Globus pallidus (tissue), 1 donor: ENCODE measurements at regions not wholly inside any gene's neighbourhood (a gene's known extent, or its start where the extent isn't known, plus 50 kb on each side); places are given as distances from the start of the nearest gene placed in this dataset.

Experiments used
- DNase-seq: peaks from one replicate; pipeline ENCODE4 v3.0.0-alpha.2; 2015; ENCODE audit warnings: low spot score

DNA sequence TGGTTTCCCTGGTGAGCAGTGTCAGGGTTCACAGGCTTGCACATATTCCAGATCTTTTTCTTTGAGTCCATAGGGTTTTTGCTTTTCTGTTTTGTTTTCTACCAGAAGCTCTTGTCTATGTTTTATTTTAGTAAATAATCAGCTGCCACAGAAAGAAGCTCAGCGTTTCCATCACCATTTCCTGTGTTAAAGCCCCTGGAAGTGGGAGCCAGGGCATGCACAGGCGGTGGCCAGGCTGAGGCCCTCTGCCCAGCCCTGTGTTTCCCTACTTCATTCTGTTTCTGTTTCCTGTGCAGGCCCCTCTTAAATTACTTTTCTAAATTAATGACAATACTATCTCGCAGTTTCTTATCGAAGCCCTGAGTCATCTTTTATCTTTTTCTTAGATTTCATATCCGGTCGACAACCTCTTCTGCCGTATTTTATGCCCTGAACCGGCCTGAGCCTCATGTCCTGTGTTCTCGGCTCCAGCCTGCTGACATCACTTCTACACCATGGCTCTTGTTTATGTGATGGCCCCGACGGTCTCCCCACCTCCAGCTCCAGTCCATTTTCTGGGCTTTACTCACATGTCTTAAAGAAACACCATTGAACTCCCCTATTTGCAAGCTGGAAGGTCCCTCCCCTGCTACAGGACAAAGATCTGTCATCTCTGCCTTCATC lies 442.2 kb downstream of the TCERG1L start:
- no peak for DNase-seq

DNA sequence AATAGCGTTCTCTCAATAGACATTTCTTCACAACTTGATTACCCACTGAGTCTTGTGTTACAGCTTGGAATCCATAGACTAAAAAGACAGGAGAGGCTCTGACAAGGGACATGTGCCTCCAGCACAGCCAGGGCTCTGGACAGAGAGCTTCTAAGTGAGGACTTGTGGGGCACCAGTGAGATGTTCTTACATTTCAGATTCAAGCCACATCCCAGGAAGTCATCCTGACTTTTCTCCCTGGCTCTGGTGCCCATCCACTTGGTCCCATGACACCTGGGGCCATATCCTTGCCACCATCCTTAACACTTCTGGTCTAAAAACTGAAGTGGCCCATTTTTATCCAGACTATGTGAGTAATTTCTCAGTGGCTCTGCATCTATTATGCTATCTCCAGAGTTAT lies 440.1 kb downstream of the TCERG1L start:
- DNase-seq: no peak

DNA sequence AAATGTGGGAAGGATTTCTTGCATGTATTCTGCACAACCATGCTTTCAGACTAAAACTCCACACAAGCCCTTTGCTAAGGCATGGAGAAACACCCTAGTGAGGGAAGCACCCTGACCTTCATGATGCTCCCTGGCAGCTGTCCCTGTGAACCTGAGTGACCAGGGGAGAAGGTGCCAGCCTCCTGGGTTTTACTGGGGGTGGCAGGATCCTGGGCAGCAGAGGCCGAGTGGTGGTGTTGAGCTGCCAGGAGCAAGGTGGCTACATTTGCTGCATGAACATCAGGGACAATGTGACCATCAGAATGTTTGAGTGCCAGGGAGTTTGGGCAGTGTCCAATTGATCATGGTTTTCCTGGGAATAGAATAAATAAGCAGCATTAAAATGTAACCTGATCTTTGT lies 437.9 kb downstream of the TCERG1L start:
- DNase-seq: no peak

DNA sequence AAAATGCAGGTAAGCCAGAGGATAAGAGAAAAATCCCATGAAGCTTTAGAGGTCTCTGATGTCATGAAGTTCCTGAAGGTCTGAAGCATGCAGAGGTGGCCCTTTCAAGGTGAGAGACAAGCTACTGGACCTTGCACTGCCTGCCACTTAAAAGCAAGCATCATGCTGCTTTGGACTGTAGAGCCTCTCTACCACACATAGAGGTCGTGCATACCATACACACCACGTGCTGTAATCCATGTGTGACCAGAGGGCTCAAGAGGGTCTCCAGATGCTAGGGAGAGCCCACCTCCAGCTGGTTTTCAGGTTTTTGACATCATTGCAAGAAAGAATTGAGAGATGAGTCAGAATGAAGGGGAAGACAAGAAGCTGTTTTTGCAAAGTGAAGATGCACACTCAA lies 436.4 kb downstream of the TCERG1L start:
- no peak for DNase-seq

DNA sequence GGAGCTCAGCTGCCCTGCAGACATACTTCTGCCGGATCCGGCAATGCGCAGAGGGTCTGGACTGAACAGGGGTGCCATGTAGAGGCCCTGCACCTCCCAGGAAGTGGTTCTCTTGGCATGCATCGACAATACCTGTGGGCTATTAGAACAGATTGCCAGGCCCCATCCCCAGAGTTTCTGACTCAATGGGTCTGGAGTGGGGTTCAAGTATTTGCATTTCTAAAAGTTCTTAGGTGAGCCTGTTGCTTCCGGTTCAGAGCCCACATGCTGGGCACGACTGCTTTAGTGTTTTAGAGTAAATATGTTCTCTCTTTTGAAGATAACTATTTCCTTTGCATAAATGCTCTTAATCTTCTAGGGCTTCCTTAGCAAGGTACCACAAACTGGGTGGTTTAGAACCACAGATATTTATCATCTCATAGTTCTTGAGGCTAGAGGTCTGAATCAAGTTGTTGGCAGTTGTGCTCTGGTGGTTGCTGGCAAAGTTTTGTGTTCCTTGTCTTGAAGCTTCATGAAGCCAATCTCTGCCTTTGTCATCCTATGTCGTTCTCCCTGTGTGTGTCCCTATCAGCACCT lies 435.5 kb downstream of the TCERG1L start:
- DNase-seq: no peak

DNA sequence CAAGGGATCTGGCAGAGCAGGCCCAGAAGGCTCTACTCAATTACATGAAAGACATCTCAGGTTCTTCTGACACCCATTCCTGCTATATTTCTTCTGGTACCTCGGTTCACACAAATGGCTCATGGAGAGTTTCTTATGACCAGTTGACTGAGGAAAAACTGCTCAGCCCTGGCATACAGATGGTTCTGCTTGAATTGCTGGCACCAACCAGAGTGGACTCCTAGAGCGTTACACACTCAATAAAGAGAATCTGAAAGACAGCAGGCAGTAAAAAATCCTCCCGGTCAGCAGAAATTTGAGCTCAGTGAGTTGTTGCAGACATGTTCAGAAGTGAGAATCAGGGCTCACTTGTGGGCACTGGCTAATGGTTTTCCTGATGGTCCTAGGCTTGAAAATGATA lies 434.4 kb downstream of the TCERG1L start:
- no peak for DNase-seq

DNA sequence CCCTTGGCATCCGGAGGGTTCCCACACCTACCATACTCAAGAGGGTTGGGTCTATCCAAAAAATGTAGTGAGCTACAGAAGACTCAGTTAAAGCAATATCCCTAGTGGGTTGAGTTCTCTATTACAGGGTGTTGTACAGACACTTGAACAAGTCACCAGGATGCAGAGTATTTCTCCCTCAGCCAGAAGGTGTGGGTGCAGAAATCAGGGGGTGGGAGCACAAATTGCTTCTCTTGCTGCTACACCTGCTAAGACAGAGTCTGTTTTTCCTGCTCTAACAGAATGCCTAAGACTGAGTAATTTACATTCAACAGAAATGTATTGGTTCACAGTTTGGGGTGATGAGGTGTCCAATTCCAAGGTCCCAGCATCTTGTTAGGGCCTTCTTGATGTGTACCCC lies 433.4 kb downstream of the TCERG1L start:
- DNase-seq: no peak

DNA sequence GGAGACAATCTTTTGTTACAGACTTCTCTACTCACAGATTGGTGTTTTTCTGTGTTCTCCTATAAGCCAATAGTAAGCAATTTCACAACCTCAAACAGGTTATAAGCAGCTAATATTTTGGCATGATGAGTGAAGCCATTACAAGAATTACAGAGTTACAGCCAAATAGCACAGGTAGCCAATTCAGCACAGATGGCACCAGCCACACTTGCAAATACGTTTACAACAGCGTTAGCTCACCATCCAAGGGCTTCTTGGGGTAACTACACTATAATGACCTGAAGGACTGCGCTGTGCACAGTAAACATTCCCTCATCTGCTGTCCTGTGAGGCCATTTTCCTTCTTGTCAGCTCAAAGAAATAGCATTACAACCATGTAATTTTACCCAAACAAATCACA lies 428.6 kb downstream of the TCERG1L start:
- DNase-seq: no peak

DNA sequence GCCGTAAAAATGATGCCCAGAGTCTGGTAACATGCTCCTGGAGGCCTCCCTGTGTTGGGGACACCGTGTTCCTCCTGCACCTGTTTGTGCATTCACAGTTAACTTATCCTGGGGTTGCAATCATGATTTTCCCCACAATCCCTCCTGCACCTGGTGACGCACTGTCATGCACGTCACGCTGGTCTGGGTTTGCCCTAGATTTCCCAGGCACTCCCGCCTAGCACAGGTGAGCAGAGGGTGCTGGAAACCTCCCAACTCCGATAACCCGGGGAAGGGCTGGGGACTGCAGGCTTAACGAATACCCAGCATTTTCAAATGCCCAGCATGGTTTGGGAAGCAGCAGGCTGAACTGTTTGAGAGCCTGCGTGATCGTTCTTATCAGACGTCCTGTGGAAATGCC lies 427.1 kb downstream of the TCERG1L start:
- no peak for DNase-seq

DNA sequence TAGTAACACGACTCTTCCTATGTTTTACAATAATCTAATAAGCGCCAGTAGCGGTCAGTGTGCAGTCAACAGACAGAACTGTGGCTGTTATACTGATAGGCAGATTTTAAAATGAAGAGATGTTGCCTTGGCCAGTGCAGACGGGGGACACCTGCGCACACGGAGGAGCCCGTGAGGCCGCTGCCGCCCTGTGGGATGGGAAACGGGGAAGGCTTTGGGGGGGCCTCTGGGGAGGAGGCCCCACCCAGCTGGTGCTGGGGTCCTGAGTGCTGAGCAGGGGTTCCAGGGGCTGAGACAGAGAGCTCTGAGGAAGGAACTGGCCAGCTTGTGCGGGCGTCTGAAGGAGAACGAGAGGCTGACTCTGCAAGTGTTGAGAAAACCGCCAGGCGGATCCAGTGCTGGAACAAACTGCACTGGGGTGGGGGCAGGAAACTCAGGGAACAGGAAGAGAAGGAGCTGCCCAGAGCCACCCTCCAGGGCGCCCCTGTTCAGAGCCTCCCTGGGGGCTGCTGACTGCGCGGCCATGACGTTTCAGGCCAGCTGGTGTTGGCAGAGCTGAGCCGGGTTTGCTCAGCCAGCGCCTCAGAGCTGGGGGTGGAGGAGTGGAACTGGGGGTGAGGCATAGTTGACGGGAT lies 426.4 kb downstream of the TCERG1L start:
- no peak for DNase-seq

DNA sequence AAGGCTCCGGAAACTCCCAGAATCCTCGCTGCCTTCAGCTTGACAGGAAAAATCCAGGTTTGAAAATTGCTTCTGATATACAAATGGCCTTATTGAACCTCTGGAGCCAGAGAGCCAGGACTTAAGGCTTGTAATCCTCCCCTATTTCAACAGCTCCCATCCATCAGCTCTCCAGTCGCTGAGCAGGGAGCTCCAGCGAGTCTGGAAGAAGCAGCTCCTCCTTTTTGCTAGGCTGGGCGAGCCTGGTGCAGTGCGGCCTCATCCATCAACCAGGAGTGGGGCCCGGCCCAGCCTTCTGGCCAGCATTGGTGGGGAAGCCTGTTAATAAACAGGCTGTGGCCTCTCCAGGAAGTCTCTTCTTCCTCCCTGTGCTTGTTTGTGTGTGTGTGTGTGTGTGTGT lies 424.4 kb downstream of the TCERG1L start:
- DNase-seq: no peak

DNA sequence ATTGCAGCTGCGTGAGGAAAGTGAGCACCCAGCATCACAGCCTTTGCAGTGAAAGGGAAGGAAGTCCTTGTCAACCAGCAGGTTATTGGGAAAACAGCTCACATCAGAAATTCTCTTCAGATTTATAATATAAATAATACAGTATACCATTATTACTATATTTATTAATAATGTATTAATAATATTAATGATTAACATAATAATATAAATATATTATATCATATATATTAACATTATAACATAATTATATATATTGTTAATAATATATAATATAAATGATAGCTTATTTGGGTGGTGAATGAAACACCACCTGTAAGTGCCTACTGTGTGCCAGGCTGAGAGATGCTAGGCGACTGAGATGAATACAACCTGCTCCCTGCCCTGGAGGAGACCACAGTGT lies 423.0 kb downstream of the TCERG1L start:
- DNase-seq: no peak

DNA sequence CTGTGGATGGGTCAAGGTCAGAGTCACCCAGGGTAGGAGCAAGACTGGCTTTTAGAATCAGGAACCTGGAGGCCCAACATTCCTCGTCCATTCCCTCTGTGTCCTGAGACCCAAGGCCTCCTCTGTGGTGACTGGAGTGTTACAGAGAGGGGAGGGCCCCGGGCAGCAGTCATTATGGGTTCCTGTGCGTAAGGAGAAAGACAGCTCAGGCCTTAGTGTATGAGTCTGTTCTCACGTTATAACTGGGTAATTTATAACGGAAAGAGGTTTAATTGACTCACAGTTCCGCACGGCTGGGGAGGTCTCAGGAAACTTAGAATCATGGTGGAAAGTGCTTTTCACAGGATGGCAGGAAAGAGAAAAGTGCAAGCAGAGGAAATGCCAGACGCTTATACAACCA lies 422.3 kb downstream of the TCERG1L start:
- no peak for DNase-seq

DNA sequence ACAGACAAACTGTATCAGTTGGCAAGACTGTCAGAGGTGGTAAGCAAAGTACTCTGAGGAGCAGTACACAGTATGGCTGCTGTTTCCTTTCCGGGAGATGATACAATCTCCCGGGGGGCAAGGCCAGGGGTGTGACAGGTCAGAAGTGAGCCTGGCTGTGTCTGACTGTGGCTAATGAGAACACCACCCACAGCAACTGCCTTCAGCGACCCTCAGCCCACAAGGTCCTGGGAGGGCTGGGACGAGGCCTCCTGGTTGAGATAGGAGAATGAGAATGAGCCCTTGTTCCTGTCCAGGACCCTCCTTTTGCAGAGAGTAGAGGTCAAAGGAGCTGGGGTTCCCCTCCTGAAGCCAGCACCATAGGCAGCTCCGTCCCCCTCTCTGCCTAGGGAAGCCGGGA lies 421.7 kb downstream of the TCERG1L start:
- DNase-seq: no peak

DNA sequence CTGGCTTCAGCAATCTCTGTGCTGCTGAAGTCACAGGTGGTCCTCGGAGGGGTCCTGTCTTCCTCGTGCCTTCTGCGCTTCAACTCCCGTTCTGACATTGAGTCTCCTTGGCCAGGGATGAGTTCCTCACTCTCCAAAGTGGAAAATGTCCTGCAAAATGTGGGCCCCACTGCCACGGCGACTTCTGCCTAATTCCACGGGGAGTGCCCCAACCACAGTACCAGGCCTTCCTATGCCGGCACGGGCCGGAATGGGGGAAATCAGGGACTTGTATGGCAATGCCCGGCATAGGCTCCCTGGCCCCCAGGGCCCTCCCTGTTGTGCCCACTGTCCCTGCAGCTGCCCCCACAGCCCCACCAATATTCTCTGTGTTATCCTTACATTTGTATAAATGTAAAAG lies 420.5 kb downstream of the TCERG1L start:
- DNase-seq: no peak

DNA sequence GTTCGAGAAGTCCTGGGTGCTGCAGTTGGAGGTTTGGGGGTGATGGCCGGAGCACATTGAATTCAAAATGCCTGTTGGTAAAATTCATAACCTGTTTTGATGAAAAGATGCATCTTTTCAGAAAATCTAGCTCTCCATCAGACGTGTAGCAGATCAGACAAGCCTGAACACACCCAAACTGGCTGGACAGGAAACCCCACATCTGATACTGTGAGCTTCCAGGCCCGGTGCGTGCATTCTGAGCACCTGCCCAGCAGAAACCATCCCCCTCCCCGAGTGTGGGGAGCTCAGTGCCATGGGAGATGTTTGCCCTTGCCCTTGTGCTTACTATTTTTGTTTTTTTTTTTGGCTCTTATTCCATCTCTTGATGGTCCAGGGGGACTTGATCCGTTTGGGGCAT lies 417.1 kb downstream of the TCERG1L start:
- no peak for DNase-seq

DNA sequence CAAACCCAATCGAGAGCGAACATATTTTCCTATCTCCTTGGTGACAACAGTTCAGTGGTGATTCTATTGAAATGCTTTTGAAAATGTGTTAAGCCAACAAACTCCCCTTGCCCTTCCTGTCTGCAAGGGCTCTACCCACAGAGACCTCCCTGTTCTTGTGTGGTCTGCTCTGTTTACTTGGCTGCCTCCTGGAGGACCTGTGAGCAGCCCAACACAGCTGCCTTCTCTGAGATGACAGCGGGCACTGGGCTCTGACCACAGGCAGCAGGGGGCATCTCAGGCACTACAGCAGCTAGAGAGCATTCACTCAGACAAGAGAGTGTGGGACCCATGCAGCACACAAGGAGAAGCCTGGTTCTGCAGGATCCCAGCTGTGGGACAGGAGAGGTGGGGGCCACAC lies 416.4 kb downstream of the TCERG1L start:
- DNase-seq: no peak

DNA sequence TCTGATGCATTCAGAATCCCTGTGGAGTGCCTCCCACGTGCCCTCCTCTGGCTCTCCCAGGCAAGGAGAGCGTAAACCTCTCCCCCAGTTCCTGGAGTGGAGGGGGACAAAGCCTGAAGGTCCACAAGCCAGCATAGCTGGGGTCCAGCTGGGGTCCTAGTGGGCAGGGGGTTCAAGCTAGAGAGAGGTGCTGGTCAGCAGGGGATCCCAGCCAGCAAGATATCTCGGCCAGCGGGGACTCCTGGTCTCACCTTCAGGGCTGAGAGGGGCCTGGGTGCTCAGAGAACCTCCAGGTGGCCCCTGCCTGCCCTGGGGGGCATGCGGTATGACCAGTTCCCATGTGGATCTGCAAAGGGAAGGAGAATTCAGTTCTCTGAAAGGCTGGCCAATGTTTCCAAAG lies 413.7 kb downstream of the TCERG1L start:
- DNase-seq: no peak

DNA sequence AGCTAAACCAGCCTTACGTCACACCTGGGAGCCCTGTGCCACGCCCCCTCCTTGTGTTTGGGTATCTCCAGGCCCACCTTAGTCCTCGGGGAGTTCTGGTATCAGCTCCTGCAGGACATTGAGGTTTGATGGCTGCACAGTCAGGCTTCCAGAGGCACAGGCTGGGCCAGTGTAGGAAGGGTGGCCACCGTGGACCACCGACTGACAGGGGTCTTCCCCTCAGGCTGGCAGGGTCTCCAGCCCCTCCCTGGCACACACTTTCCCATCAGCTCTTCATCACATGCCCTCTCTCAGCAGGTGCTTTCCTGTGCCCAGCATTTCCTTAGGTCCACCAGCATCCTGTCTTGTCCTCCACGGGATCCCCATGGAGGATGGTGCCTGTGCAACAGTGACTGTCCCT lies 413.1 kb downstream of the TCERG1L start:
- no peak for DNase-seq

DNA sequence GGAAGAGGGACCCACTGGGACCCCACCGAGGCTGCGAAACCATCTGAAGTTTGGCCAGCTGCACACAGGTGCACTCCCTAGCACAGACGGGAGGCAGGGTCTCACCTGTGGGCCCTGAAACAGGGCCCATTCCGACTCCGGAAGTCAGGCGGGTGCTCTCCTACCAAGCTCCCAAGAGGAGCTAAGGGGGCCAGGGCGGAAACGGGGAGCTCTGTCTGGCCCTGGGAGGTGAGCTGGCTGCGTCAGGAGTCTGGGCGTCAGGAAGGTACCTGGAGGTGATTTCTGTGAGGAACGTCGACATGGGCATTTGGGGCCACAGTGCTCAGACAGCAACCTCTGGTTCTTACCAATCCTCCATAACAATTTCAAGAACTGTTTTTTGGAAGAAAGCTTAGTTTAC lies 411.7 kb downstream of the TCERG1L start:
- DNase-seq: no peak

DNA sequence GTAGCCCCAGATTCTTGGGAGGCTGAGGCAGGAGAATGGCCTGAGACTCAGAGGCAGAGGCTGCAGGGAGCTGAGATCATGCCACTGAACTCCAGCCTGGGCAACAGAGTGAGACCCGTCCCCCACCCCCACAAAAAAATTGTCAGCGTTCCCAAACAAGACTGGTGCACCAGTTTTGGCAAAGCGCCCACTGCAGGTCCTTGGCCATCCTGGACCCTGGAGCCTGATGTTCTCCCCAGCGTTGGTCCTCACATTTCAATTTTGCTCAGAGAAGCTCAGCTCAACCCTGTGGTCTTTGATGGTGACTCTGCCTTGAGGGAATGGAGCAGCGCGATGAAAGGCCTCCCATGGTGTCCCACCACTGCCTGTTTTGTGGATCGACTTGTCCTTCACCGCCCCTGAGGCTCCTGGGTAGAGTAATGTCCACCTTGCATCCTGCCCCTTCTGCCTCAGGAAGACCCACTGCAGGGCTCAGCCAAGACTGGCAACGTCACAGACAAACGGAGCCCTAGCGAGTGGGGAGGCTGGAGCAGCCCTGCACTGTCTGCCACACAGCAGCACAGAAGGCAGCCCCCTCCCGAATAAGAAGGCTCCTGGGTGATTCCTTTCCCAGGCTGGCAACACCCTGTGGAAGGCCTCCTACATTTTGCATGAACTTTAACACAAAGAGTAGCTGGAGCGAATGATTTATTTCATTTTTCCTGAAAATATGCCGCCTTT lies 410.9 kb downstream of the TCERG1L start:
- DNase-seq: no peak

DNA sequence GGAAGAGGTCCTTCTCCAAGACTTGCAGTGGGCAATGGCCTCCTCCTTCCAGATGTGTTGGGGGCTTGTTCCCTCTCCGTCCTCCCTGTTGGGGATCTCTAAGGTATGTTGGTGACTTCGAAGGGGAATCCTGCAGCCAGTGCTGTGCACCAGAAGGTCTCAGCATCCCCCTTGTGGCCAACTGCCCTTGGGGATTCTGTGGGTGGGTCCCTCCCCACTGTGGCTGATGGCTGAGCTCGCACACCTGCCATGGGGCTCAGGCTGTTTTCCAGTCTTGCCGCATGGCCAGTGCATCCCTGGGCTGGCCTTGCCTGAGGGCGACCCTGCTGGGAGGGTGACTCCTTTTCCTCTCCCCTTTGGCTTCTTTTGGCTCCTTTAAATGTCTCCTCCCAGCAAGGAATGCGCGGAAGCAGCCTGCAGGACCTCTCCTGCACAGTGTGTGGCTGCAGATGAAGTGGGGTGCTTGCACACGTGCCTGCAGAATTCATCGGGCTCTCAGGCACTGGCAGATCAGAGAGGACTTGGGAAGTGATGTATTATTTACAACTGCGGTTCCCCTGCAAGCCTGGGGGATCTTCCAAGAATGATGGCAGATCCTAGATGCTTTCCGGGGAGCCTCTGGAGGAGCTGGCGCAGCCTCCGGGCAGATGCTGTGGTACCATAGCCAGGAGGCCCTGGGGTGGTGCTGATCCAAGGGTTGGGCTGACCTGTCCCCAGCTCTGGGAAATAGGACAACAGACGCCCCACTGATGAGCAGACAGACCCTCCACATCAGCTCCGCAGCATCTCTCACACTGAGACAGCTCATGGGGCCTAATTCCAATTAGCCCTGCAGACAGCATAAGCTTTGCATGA lies 410.0 kb downstream of the TCERG1L start:
- DNase-seq: no peak
